Activated T-cell treated with anti-CD3 and anti-CD28 coated beads, Interleukin-2, amount 50 U/mL, for 4 hours (primary cell): ENCODE measurements at regions not wholly inside any gene's neighbourhood (a gene's known extent, or its start where the extent isn't known, plus 50 kb on each side); places are given as distances from the start of the nearest gene placed in this dataset.
A peak's percentile ranks its signal among the peaks of the same experiment; 100 is the strongest.

Source experiments
- ATAC-seq, 2 donors: fragments of 200-7000 bp; cut with Tn5 transposase; one replicate each; pipeline ENCODE4 v1.10.0; 2021
- DNase-seq: peaks from one replicate; pipeline ENCODE4 v3.0.0-alpha.2; 2020
- H3K27me3 Mint-ChIP-seq: one replicate; pipeline ENCODE4 v1.8.0; 2021; ENCODE audit warnings: low read depth, mixed read lengths
- H3K36me3 Mint-ChIP-seq: one replicate; pipeline ENCODE4 v1.8.0; 2022; ENCODE audit warnings: mixed read lengths; ENCODE audit not compliant: insufficient read depth
- H3K4me1 Mint-ChIP-seq: one replicate; pipeline ENCODE4 v1.8.0; 2021; ENCODE audit warnings: low read depth, mixed read lengths
- H3K4me3 Mint-ChIP-seq: one replicate; pipeline ENCODE4 v1.8.0; 2021; ENCODE audit warnings: mild to moderate bottlenecking, moderate library complexity, mixed read lengths
- H3K9me3 Mint-ChIP-seq: one replicate; pipeline ENCODE4 v1.8.0; 2021; ENCODE audit warnings: mixed read lengths

- DNase-seq (no peak), ATAC-seq (no peak)
- Mint-ChIP-seq H3K36me3 (no peaks in the 10 kb centered on the region), H3K27me3 (no peaks in the 10 kb centered on the region), H3K4me1 (no peaks in the 10 kb centered on the region), H3K4me3 (no peak overlapping the region), H3K9me3 (no peaks in the 10 kb centered on the region)
Measured at GRCh38 chr2:104641786-104642185, 212.1 kb upstream of the POU3F3 start.

- no peaks in the 10 kb centered on the region for H3K27me3 Mint-ChIP-seq
- no peaks in the 10 kb centered on the region for H3K4me1 Mint-ChIP-seq
- DNase-seq (no peak), ATAC-seq (no peak)
- H3K9me3 Mint-ChIP-seq = peaks cover 3% of the 10 kb centered on the region
- no peaks in the 10 kb centered on the region for H3K36me3 Mint-ChIP-seq
- H3K4me3 Mint-ChIP-seq = no peak overlapping the region
Measured at GRCh38 chr2:104648376-104648775, 205.5 kb upstream of the POU3F3 start.

GRCh38 chr2:104649866-104650265 lies 204.0 kb upstream of the POU3F3 start:
- Mint-ChIP-seq H3K36me3 (no peaks in the 10 kb centered on the region), H3K9me3 (peaks cover 3% of the 10 kb centered on the region), H3K4me3 (no peak overlapping the region), H3K4me1 (no peaks in the 10 kb centered on the region), H3K27me3 (peaks cover under 1% of the 10 kb centered on the region)
- no peak for ATAC-seq
- DNase-seq = no peak

DNA sequence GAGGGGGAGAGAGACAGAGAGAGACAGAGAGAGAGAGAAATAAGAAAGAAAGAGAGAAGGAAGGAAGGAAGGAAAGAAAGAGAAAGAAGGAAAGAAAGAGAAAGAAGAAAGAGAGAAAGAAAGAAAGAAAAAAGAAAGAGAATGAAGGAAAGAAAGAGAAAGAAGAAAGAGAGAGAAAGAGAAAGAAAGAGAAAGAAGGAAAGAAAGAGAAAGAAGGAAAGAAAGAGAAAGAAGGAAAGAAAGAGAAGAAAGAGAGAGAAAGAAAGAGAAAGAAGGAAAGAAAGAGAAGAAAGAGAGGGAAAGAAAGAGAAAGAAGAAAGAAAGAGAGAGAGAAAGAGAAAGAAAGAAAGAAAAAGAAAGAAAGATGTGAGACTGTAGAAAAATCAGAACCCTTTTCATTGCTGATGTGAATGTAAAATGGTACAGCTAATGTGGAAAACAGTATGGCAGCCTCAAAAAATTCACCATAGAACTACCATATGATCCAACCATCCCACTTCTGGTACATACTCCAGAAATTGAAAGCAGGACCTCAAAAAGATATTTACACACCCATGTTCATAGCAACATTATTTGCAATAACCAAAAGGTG lies 203.4 kb upstream of the POU3F3 start:
- ATAC-seq (no peak), DNase-seq (no peak)
- no peaks in the 10 kb centered on the region for H3K4me1 Mint-ChIP-seq
- no peak overlapping the region for H3K4me3 Mint-ChIP-seq
- peaks cover 3% of the 10 kb centered on the region for H3K9me3 Mint-ChIP-seq
- no peaks in the 10 kb centered on the region for H3K36me3 Mint-ChIP-seq
- peaks cover 5% of the 10 kb centered on the region for H3K27me3 Mint-ChIP-seq

- ATAC-seq = no peak
- Mint-ChIP-seq H3K36me3 (no peaks in the 10 kb centered on the region), H3K27me3 (peaks cover 15% of the 10 kb centered on the region), H3K9me3 (peaks cover 3% of the 10 kb centered on the region), H3K4me3 (no peak overlapping the region), H3K4me1 (peaks cover 4% of the 10 kb centered on the region)
- no peak for DNase-seq
Measured at GRCh38 chr2:104654811-104655210, 199.1 kb upstream of the POU3F3 start.

- H3K4me1 Mint-ChIP-seq = peaks cover 4% of the 10 kb centered on the region
- H3K9me3 Mint-ChIP-seq = no peaks in the 10 kb centered on the region
- no peak overlapping the region for H3K4me3 Mint-ChIP-seq
- no peaks in the 10 kb centered on the region for H3K36me3 Mint-ChIP-seq
- peaks cover 24% of the 10 kb centered on the region for H3K27me3 Mint-ChIP-seq
- ATAC-seq = no peak
- no peak for DNase-seq
Measured at GRCh38 chr2:104656571-104657163, 197.2 kb upstream of the POU3F3 start.

- Mint-ChIP-seq H3K36me3 (no peaks in the 10 kb centered on the region), H3K9me3 (no peaks in the 10 kb centered on the region), H3K27me3 (peaks cover 24% of the 10 kb centered on the region), H3K4me1 (peaks cover 4% of the 10 kb centered on the region), H3K4me3 (no peak overlapping the region)
- ATAC-seq (peak; percentile 46 to 48), DNase-seq (no peak)
Measured at GRCh38 chr2:104658144-104658835, 195.6 kb upstream of the POU3F3 start.

DNA sequence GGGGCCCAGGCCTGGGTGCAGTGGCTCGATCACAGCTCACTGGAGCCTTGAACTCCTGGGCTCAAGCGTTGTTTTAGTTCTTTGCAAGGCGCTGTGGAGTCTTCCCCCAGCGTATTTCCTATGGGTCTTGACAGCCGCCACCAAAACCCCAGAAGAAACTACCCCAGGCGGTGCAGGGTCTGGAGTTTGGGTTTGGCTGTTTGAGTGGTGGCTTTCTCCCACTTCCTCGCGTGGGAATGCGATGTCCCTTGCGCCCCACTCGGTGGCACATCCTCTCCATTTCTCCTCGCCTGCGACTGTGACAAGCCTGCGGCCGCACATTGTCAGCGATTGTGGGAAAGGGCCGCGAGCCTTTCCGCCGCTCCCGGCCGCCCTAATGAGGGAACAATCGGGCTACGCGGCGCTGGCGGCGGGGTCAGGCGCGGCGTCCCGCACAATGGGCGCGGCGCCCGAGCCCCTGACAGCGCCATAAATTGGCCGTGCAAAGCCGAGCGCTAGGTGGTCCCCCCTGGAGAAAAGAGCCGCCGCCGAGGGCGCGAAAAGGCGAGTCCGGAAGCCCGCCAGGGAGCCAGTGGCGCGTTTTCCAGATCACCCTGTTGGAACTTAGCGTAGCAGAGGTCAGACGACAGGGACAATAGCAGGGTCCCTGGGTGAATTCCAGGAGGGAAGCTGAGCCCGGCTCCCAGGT lies 194.9 kb upstream of the POU3F3 start:
- ATAC-seq (no peak), DNase-seq (no peak)
- H3K4me3 Mint-ChIP-seq = no peak overlapping the region
- no peaks in the 10 kb centered on the region for H3K36me3 Mint-ChIP-seq
- H3K27me3 Mint-ChIP-seq = peaks cover 24% of the 10 kb centered on the region
- no peaks in the 10 kb centered on the region for H3K9me3 Mint-ChIP-seq
- H3K4me1 Mint-ChIP-seq = peaks cover 4% of the 10 kb centered on the region

DNA sequence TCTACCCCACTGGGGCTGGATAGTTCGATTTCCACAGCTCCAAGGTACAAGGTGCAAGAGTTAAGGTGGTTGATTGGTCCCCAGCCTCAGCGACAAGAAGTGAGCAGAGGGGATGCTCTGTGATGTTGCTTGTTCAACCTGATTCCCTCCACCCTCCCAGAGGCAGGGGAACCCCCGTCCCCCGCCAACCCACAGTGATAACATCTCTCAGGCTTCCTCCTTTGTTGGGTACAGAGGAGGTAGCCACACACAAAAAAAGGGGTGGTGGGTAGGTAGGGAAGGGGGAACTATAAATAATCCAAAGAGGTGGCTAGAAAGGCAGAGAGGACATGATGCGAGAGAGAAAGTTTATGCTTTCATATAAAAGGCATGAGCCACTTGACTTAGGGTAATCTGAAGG lies 192.9 kb upstream of the POU3F3 start:
- Mint-ChIP-seq H3K9me3 (no peaks in the 10 kb centered on the region), H3K36me3 (no peaks in the 10 kb centered on the region), H3K27me3 (peaks cover 20% of the 10 kb centered on the region), H3K4me3 (no peak overlapping the region), H3K4me1 (peaks cover 4% of the 10 kb centered on the region)
- DNase-seq (no peak), ATAC-seq (no peak)

GRCh38 chr2:104664672-104665071 lies 189.2 kb upstream of the POU3F3 start:
- no peaks in the 10 kb centered on the region for H3K9me3 Mint-ChIP-seq
- no peak for ATAC-seq
- no peak overlapping the region for H3K4me3 Mint-ChIP-seq
- no peaks in the 10 kb centered on the region for H3K36me3 Mint-ChIP-seq
- H3K27me3 Mint-ChIP-seq = peaks cover 10% of the 10 kb centered on the region
- H3K4me1 Mint-ChIP-seq = no peaks in the 10 kb centered on the region
- DNase-seq = no peak

GRCh38 chr2:104668631-104669030 lies 185.3 kb upstream of the POU3F3 start:
- no peak for ATAC-seq
- no peak overlapping the region for H3K4me3 Mint-ChIP-seq
- H3K9me3 Mint-ChIP-seq = no peaks in the 10 kb centered on the region
- no peaks in the 10 kb centered on the region for H3K27me3 Mint-ChIP-seq
- no peaks in the 10 kb centered on the region for H3K36me3 Mint-ChIP-seq
- DNase-seq = no peak
- H3K4me1 Mint-ChIP-seq = no peaks in the 10 kb centered on the region

DNA sequence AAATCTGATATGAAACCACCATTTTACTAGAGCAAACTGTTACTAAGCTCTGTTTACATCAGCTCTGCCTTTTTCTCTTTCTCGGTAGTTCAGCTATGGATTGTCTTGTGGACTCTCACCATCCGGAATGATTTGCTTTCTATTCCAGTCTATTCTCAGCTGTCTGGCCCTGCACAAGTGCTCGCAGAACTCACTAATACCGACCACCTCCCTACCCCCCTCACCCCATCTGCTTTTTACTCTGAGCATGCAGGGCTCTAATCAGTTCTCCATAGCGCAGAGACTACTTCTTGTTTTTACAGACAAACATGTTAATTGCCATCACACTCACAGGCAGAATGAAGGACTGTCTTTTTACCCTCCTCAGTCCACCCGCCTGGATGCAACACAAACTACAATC lies 180.7 kb upstream of the POU3F3 start:
- ATAC-seq = no peak

GRCh38 chr2:104678181-104678580 lies 175.7 kb upstream of the POU3F3 start:
- H3K4me3 Mint-ChIP-seq = no peak overlapping the region
- H3K4me1 Mint-ChIP-seq = no peaks in the 10 kb centered on the region
- no peak for DNase-seq
- no peak for ATAC-seq
- no peaks in the 10 kb centered on the region for H3K36me3 Mint-ChIP-seq
- H3K27me3 Mint-ChIP-seq = peaks cover 2% of the 10 kb centered on the region
- no peaks in the 10 kb centered on the region for H3K9me3 Mint-ChIP-seq

More for the DNA sequence above, 180.7 kb upstream of the POU3F3 start:
- Mint-ChIP-seq H3K9me3 (no peaks in the 10 kb centered on the region), H3K4me1 (no peaks in the 10 kb centered on the region), H3K4me3 (no peak overlapping the region), H3K36me3 (no peaks in the 10 kb centered on the region), H3K27me3 (no peaks in the 10 kb centered on the region)
- DNase-seq = no peak

DNA sequence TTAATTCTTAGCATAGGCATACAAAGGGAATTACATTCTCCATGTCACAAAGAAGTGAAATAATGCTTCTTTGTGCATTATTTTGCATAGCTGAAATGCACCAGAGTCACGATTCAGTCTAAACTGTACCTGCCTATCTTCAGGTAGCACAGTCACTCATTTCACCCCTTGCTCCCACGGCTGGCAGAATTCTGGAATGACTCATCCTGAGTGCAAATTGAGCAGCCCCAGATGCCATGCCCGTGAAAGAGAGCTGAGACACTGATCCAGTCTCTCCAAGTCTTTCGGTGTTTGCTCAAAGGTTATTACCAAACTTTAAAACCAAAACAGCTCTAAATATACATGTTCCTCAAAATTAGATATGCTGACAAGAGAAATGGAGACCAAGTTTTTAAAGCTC lies 168.3 kb upstream of the POU3F3 start:
- no peaks in the 10 kb centered on the region for H3K9me3 Mint-ChIP-seq
- H3K27me3 Mint-ChIP-seq = peaks cover 2% of the 10 kb centered on the region
- ATAC-seq (no peak), DNase-seq (no peak)
- H3K36me3 Mint-ChIP-seq = no peaks in the 10 kb centered on the region
- no peaks in the 10 kb centered on the region for H3K4me1 Mint-ChIP-seq
- no peak overlapping the region for H3K4me3 Mint-ChIP-seq

- DNase-seq (no peak), ATAC-seq (no peak)
- H3K9me3 Mint-ChIP-seq = no peaks in the 10 kb centered on the region
- no peaks in the 10 kb centered on the region for H3K36me3 Mint-ChIP-seq
- H3K27me3 Mint-ChIP-seq = peaks cover 2% of the 10 kb centered on the region
- H3K4me3 Mint-ChIP-seq = no peak overlapping the region
- no peaks in the 10 kb centered on the region for H3K4me1 Mint-ChIP-seq
Measured at GRCh38 chr2:104687147-104687546, 166.8 kb upstream of the POU3F3 start.
